Tibial artery (tissue), 4 donors: ENCODE measurements at regions not wholly inside any gene's neighbourhood (a gene's known extent, or its start where the extent isn't known, plus 50 kb on each side); places are given as distances from the start of the nearest gene placed in this dataset.

ENCODE experiments used
- DNase-seq, 2 donors: peaks; one replicate each; pipeline ENCODE4 v3.0.0-alpha.2; 2019
- H3K27ac ChIP-seq, 2 donors: fragments of 200-600 bp; sonication (generic) in 1 of 2; 1 replicate in 1 of 2; 2 replicates in 1 of 2; pipeline ENCODE4 v1.5.1; 2018 to 2019; ENCODE audit warnings: mild to moderate bottlenecking in 1 of 2
- H3K27me3 ChIP-seq, 2 donors: fragments of 200-600 bp; sonication (generic) in 1 of 2; one replicate each; pipeline versions ENCODE4 v1.5.1 to v1.6.0; 2016 to 2019
- H3K36me3 ChIP-seq, 3 donors: fragments of 200-600 bp; sonication (generic) in 2 of 3; one replicate each; pipeline ENCODE4 v1.5.1; 2016 to 2019; ENCODE audit warnings: mild to moderate bottlenecking in 2 of 3
- H3K4me1 ChIP-seq, 4 donors: fragments of 200-600 bp; sonication (generic) in 2 of 4; 1 replicate in 3 of 4; 2 replicates in 1 of 4; pipeline ENCODE4 v1.5.1; 2016 to 2019
- H3K4me3 ChIP-seq, 2 donors: fragments of 200-600 bp; sonication (generic) in 1 of 2; 1 replicate in 1 of 2; 2 replicates in 1 of 2; pipeline ENCODE4 v1.5.1; 2018 to 2019; ENCODE audit warnings: mild to moderate bottlenecking in 2 of 2
- H3K9me3 ChIP-seq, 3 donors: fragments of 200-600 bp; sonication (generic) in 1 of 3; one replicate each; pipeline ENCODE4 v1.5.1; 2016 to 2019
- intact Hi-C: fragments of 100-400 bp; cut with DNase I; formaldehyde crosslinking; loops from one replicate; pipeline ENCODE4 v1.15.0; 2023; ENCODE audit warnings: low total_unique reads
- TF ChIP-seq, protein P1 (sequence below), 2 experiments: fragments of 200-600 bp in 1 of 2; fragments of 450-650 bp in 1 of 2; IDR thresholded peaks; one replicate each; pipeline ENCODE4 v1.5.1; 2017 to 2019; ENCODE audit warnings: antibody characterized with exemption in 2 of 2, mild to moderate bottlenecking in 1 of 2, moderate library complexity in 1 of 2

DNA sequence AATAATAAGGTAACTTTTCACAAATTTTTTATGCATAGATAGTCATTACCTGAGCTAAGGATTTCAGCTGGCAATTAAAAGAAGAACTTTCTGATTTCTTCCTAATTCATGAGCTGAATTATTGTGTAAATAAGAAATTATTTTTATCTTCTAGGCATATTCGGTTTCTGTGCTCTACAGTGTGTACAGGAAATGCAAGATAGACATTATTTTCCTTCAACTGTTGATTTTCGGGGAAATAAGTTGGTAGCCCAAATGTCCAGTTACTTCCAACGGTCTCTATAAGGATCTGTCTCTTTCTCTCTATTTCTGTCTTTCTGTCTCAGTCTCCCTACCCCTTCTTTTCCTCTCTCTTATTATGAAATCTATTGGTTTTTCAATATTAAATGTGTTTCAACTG is 137.3 kb upstream of the CLNK start:
- intact Hi-C loops = no loop called here
- H3K4me1 ChIP-seq = no peaks in the 10 kb centered on the region
- H3K9me3 ChIP-seq = no peaks in the 10 kb centered on the region
- no peaks in the 10 kb centered on the region for H3K36me3 ChIP-seq
- H3K27me3 ChIP-seq = no peaks in the 10 kb centered on the region
- TF ChIP-seq, protein P1, sequence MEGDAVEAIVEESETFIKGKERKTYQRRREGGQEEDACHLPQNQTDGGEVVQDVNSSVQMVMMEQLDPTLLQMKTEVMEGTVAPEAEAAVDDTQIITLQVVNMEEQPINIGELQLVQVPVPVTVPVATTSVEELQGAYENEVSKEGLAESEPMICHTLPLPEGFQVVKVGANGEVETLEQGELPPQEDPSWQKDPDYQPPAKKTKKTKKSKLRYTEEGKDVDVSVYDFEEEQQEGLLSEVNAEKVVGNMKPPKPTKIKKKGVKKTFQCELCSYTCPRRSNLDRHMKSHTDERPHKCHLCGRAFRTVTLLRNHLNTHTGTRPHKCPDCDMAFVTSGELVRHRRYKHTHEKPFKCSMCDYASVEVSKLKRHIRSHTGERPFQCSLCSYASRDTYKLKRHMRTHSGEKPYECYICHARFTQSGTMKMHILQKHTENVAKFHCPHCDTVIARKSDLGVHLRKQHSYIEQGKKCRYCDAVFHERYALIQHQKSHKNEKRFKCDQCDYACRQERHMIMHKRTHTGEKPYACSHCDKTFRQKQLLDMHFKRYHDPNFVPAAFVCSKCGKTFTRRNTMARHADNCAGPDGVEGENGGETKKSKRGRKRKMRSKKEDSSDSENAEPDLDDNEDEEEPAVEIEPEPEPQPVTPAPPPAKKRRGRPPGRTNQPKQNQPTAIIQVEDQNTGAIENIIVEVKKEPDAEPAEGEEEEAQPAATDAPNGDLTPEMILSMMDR (IDR thresholded peaks at IDR 0.05) = no peak
- no peak overlapping the region for H3K27ac ChIP-seq
- DNase-seq = no peak
- no peak overlapping the region for H3K4me3 ChIP-seq

DNA sequence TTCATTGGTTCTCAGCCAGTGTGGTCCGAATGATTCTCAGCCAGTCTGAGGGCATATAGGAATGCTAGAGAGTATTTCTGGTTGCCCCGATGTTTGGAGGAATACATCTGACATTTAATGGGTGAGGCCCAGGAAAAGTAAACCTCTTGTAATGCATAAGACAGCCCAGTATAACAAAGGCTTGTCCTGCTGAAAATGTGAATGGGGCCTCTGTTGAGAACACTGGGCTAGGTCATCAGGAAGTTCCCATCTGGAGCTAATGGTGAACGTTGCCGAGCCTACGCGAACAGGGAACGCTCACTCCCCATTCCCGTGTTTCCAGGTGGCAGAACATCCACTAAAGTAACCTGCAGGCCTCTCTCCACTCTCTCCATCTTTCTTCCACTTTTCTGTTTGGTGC is 132.0 kb upstream of the CLNK start:
- no peaks in the 10 kb centered on the region for H3K36me3 ChIP-seq
- intact Hi-C loops = no loop called here
- H3K4me3 ChIP-seq = no peak overlapping the region
- H3K4me1 ChIP-seq = peaks cover 0 to 15% (median 6%) of the 10 kb centered on the region in 4 donors
- H3K27me3 ChIP-seq = no peaks in the 10 kb centered on the region
- TF ChIP-seq, protein P1 (IDR thresholded peaks at IDR 0.05) = no peak
- no peak for DNase-seq
- no peak overlapping the region for H3K27ac ChIP-seq
- no peaks in the 10 kb centered on the region for H3K9me3 ChIP-seq

DNA sequence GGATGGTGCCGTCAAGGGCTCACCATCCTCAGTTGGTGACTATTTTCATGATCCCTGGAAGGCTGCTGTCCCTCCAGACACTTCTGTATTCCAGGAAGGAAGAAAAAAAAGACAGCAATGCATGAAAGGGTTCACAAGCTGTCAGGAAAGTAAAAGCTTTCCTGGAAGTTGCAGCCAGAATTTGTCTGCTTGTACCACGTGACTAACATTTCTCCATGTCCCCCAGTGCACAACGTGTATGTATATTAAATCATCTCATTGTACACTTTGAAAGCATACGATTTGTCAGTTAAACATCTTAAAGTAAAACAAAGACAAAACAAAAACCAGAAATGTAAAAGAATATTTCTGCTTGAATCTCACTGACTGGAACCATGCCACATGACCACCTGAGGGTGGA is 127.4 kb upstream of the CLNK start:
- TF ChIP-seq, protein P1 (IDR thresholded peaks at IDR 0.05) = no peak
- H3K27me3 ChIP-seq = no peaks in the 10 kb centered on the region
- H3K27ac ChIP-seq = no peak overlapping the region
- peaks cover 0 to 15% (median 6%) of the 10 kb centered on the region in 4 donors for H3K4me1 ChIP-seq
- peaks cover 0 to 9% (median 0%) of the 10 kb centered on the region in 3 donors for H3K9me3 ChIP-seq
- intact Hi-C loops = no loop called here
- DNase-seq = no peak
- H3K36me3 ChIP-seq = no peaks in the 10 kb centered on the region
- no peak overlapping the region for H3K4me3 ChIP-seq

DNA sequence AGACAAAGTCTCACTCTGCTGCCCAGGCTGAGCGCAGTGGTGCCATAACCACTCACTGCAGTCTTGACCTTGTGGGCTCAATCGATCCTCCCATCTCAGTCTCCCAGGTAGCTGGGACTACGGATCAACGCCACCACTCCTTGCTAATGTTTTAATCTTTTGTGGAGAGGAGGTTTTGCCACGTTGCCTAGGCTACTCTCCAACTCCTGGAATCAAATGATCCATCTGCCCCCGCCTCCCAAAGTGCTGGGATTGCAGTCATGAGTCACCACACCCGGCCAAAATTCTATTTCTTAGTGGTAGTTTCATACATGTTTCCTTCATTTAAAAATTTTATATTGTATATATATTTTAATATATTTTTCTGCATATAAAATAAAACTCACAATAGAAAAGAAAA is 125.8 kb upstream of the CLNK start:
- TF ChIP-seq, protein P1 (IDR thresholded peaks at IDR 0.05) = no peak

DNA sequence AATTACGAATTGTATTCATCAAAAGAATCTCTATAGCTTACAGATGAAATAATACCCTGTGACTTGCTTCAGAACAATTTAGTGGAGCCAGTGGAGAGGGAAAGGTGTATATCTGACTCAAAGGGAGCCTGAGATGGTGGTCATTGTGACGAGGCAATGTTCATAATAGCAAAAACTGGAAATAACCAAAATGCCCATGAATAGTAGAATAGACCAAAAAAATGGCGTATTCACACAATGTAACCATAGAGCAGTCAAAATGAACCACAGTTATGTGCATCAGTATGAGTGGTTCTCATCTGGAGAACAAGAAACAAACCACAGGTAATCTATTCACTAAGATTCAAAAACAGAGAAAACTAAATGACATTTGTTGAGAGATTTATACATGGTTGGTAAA is 125.3 kb upstream of the CLNK start:
- H3K4me3 ChIP-seq = no peak overlapping the region
- intact Hi-C loops = no loop called here
- H3K36me3 ChIP-seq = no peaks in the 10 kb centered on the region
- H3K27me3 ChIP-seq = no peaks in the 10 kb centered on the region
- no peak for DNase-seq
- H3K4me1 ChIP-seq = peaks cover 0 to 15% (median 6%) of the 10 kb centered on the region in 4 donors
- no peak overlapping the region for H3K27ac ChIP-seq
- peaks cover 0 to 9% (median 0%) of the 10 kb centered on the region in 3 donors for H3K9me3 ChIP-seq
- TF ChIP-seq, protein P1 (IDR thresholded peaks at IDR 0.05) = no peak

More for the DNA sequence above, 125.8 kb upstream of the CLNK start:
- H3K36me3 ChIP-seq = no peaks in the 10 kb centered on the region
- DNase-seq = no peak
- H3K27ac ChIP-seq = no peak overlapping the region
- peaks cover 0 to 9% (median 0%) of the 10 kb centered on the region in 3 donors for H3K9me3 ChIP-seq
- intact Hi-C loops = no loop called here
- peaks cover 0 to 15% (median 6%) of the 10 kb centered on the region in 4 donors for H3K4me1 ChIP-seq
- no peaks in the 10 kb centered on the region for H3K27me3 ChIP-seq
- no peak overlapping the region for H3K4me3 ChIP-seq

DNA sequence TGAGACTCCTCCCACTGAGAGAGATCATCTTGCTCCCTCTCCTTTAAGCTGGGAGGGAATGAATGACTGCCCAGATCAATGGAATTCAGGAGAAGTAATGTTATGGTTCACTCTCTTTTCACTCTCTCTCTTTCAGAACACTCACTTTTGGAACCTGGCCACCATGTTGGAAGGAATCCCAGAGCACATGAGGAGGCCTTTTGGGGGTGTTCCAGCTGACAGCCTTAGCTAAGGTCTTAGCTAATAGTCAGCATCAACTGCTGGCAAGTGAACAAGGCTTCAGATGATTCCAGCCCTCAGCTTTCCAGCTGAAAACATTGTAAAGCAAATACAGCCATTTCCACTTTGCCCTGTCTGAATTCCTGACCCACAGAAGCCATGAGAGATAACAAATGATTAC is 124.0 kb upstream of the CLNK start:
- intact Hi-C loops = no loop called here
- DNase-seq = peak in 1 of 2 donors; percentile 23
- peaks cover 0 to 14% (median 6%) of the 10 kb centered on the region in 4 donors for H3K4me1 ChIP-seq
- no peak overlapping the region for H3K27ac ChIP-seq
- H3K36me3 ChIP-seq = no peaks in the 10 kb centered on the region
- H3K27me3 ChIP-seq = no peaks in the 10 kb centered on the region
- TF ChIP-seq, protein P1 (IDR thresholded peaks at IDR 0.05) = no peak
- H3K4me3 ChIP-seq = no peak overlapping the region
- peaks cover 0 to 9% (median 0%) of the 10 kb centered on the region in 3 donors for H3K9me3 ChIP-seq
